Renal cortex interstitium (tissue), 11 donors: ENCODE measurements at regions not wholly inside any gene's neighbourhood (a gene's known extent, or its start where the extent isn't known, plus 50 kb on each side); places are given as distances from the start of the nearest gene placed in this dataset.
"Not testable (repeated sequence)": the region's sequence is repeated elsewhere in the genome, so short reads cannot be mapped to it uniquely, and the experiment has no call there.

ENCODE experiments used
- DNase-seq, 11 donors: peaks; one replicate each; pipeline ENCODE4 v3.0.0-alpha.2; 2013; ENCODE audit warnings: low read depth in 9 of 11, low spot score in 4 of 11; ENCODE audit errors: extremely low read depth in 1 of 11

DNA sequence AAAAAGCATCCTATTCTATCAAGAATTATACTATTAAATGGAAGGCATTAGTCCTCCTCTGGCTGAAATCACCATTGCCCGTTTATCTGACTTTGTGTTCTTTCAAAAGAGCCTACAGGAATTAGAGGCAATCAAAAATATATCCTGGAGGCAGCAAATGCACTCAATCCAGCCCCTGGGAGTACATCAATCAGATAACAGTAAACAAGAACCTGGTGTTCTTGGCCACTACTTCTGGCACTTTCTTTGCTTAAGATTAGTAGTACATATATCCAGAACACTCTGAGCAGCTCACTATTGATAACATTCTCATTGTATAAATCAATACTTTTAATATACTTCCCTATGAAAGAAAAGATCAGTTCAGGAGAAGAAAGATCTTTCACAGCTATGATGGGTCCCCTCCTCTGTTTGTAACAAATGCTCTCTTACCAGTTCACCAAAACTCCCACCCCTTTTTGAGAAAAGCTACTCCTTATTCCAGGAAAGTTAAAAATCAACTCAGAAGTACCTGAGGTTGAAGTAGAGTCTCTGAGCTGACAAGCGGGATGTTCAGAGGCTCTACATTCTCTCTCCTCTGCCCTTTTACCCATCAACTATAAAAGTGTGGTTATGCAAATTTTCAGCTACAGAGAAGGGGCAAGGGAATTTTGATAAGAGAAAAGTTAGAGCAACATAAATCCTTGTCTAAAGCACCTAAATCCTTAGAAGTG lies 176.0 kb downstream of the COX18 start:
- DNase-seq = peak in 1 of 11 donors; percentile 7

DNA sequence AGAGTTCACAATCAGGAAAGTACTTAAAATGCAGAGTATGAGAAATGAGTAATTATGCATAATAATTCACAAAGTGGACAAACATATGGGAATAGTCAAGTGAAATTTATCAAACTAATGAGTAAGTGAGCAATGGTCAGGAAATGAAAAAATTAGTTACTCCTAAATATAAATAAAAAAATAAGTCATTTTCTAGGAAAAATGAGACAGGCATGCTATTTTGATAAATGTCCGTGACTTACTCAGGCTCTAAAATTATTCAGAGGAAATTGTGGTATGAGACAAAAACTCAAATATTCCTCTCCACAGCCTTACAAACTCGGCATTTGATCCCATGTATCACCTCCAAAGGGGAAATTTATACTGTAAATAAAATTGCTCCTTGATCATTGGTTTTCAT lies 181.2 kb downstream of the COX18 start:
- no peak for DNase-seq

DNA sequence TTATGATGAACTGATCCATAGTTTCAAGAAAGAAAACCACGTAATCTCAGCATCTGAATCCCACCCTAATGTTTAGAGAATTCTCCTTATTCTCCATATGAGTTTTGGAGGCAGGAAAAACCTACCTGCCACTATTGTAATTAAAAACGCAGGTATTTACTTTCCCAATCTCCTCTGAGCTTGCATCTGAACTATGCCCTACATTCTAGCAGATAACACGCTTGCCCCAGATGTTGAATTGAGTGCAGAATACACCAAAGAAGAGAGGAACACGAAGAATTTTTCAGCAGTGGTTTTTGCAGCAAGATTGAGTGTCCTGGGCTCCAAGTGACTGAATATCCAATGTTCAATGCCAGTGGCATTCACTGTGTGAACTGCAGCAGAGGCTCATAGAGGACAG lies 182.4 kb downstream of the COX18 start:
- DNase-seq = no peak

DNA sequence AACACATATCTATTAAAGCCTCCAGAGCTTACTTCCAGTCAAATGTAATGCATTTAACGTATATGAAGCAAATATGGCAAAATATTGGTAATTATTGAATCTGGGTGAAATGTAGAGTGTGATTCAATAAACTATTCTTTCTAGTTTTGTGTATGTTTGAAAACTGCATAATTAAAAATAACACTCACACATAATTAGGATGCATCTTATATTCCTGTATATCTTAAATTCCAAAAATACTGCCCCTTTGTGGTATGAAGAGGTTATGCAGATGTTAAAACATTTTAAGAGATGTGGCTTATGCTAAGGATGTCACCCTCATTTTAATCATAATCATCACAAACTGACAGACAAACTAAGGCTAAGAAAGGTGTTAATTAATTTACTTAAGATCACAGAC lies 182.9 kb downstream of the COX18 start:
- no peak for DNase-seq

DNA sequence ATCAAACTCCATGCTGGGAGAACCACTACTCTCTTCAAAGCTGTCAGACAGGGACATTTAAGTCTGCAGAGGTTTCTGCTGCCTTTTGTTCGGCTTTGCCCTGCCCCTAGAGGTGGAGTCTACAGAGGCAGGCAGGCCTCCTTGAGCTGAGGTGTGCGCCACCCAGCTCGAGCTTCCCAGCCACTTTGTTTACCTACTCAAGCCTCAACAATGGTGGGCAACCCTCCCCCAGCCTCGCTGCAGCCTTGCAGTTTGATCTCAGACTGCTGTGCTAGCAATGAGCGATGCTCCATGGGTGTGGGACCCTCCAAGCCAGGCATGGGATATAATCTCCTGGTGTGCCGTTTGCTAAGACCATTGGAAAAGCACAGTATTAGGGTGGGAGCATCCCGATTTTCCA lies 185.3 kb downstream of the COX18 start:
- not testable (repeated sequence) for DNase-seq

DNA sequence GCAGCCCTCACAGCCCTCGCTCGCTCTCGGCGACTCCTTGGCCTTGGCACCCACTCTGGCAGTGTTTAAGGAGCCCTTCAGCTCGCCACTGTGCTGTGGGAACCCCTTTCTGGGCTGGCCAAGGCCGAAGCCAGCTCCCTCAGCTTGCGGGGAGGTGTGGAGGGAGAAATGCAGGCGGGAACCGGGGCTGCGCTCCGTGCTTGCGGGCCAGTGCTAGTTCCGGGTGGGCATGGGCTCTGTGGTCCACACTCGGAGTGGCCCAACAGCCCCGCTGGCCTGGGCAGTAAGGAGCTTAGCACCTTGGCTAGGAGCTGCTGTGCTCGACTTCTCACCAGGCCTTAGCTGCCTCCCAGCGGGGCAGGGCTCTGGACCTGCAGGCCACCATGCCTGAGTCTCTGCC lies 192.6 kb downstream of the COX18 start:
- no peak for DNase-seq

DNA sequence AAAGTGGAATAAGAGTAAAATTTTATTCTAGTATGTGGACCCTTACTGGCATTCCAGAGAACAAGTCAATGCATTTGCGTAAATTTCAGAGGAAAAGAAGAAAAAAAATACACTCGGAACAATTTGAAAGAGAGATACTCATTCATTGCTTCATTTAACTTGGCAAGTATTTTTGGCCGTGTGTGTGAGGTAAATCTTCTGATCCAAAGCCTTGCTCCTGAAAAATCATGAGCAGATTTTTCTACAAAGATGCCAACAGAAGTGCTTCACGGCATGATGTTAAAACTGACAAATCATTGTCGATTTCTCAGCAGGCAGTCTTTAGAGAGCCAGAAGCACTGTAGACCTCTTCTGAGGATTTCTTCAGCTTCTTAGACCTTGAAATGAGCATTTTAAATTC lies 194.0 kb downstream of the COX18 start:
- no peak for DNase-seq

DNA sequence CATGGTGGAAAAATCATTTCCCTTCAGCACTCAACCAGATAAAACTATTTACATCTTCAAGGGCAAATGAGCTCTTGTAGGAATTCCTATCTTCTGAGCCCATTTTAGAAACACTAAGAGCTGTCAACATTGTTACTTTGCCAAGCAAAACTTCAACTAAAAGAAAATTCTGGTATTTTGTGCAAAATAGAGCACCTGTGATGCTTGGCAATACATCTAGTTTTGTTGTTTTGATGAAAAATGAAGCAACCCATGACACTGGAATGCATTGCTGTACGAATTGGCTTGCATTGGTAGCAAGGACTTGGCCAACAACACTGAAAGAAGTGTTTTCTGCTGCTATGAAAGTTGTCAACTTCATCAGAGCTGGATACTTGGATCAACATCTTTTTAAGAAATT lies 194.4 kb downstream of the COX18 start:
- no peak for DNase-seq

DNA sequence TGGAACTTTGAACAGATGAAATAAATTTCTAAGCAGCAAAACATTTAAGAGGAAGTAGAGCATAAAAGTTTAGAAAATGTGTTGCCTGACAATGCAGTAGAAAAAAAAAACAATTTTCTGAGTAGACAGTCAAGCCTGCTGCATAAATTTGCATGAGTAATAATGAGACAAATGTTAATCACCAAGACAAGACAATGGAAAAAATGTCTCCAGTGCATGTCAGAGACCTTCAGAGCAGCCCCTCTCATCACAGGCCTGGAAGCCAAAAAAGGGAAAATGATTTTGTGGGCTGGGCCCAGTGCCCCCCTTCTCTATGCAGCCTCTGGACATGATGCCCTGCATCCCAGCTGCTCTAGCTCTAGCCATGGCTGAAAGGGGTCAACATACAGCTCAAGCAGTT lies 204.6 kb downstream of the COX18 start:
- DNase-seq = no peak

DNA sequence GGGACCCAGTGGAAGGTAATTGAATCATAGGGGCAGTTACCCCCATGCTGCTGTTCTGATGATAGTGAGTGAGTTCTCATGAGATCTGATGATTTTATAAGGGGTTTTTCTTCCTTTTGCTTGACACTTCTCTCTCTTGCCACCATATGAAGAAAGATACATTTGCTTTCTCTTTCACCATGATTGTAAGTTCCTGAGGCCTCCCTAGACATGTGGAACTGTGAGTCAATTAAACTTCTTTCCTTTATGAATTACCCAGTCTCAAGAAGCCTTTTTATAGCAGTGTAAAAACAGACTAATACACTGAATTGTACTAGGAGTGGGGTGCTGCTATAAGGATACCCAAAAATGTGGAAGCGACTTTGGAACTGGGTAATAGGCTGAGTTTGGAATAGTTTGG lies 205.2 kb downstream of the COX18 start:
- DNase-seq = not testable (repeated sequence)

DNA sequence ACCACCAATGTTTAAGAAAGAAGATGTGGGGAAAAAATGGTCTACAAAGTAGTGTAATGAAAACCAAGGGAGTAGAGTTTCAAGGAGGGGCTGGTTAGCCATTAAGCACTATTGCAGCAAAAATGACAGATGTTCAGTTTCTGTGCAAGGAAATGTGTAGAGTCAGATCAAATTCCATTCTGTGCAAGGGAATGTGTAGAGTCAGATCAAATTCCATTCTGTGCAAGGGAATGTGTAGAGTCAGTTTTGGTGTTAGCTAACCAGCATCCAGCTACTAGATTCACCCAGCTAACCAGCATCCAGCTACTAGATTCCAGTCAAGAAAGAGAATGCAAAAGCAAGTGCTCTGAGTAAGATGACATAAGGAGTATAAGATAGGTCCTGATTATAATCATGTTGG lies 208.8 kb downstream of the COX18 start:
- no peak for DNase-seq

DNA sequence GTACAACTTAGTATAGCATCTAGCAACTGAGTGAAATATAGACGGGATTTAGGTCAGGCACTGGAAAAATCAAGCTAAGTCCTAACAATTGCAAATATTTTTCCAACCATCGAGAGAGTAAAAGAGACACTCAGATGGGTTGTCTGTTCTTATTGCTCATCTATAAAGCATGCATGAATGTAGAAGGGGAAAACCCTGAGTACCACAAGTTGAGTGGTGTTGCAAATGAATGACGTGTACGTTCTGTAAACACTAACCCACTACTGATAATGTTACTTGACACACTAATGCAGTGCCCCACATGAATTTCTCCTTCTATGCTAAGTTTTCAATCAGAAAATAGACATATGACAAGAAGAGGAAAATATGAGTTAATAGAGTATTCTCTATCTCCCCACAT lies 211.2 kb downstream of the COX18 start:
- no peak for DNase-seq

DNA sequence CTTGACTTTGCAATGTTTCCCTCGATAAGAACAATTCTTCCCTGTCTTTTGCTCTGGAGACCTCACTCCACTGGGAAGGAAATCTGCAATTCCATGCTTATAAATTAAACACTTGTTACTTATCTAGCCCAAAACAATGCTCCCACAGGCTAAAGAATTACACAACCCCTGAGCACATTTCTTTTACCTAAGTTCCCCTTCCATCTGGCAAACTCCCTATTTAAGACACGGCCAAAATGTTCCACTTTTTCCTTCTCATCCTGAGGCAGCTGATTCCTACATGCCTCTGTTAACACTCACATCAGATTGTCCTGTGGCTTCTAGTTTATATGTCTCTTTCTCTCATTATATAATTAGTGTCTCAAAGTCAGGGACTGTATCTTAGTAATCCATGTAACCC lies 211.7 kb downstream of the COX18 start:
- no peak for DNase-seq

DNA sequence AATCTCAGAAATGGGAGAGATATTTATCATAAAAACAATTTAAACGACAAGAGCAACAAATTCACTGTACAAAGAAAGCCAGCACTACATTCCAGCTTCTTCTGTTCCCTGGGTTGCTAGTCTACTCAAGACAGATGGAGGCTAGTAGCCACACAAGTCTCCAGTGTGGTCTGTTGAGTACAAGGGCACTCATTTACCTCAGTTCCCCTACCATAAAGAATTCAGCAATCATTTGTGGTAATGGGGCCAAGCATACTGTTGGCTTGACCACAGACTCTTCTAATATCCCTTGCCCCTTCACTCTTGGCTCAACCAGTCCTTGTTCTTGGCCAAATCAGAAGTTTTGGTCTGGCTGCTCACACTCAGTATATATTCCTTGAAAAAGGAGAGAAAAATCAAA lies 212.3 kb downstream of the COX18 start:
- DNase-seq = no peak

DNA sequence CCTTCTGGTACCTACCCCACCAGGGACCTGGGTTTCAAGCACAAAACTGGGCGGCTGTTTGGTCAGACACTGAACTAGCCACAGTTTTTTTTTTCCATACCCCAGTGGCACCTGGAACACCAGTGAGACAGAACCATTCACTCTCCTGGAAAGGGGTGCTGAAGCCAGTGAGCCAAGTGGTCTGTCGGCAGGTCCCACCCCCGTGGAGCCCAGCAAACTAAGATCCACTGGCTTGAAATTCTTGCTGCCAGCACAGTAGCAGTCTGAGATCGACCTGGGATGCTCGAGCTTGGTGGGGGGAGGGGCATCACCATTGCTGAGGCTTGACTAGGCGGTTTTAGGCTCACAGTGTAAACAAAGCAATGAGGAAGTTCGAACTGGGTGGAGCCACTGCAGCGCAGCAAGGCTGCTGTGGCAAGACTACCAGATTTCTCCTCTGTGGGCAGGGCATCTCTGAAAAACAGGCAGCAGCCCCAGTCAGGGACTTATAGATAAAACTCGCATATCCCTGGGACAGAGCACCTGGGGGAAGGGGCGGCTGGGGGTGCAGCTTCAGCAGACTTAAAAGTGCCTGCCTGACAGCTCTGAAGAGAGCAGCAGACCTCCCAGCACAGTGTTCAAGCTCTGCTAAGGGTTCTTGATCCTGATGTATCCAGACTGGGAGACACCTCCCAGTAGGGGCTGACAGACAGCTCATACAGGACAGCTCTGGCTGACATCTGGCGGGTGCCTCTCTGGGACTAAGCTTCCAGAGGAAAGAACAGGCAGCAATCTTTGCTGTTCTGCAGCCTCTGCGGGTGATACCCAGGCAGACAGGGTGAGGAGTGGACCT lies 223.0 kb downstream of the COX18 start:
- no peak for DNase-seq

DNA sequence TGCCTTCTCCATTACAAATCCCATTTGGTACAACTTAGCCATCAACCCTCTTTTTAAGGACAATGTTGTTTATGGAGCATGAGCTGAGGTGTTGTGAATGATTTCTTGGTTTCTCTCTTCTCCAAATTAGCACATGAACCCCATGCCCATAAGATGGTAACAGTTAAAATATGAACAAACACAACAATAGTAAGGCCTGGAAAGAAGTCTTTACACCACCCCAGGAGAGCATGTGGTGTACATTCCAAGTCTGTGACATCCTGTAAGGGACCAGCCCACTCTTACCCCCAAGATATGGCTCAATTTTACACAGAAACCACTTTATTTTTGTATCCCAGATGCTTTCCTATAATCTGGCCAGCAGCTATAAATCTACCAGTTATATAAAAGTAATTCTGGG lies 226.1 kb downstream of the COX18 start:
- no peak for DNase-seq

DNA sequence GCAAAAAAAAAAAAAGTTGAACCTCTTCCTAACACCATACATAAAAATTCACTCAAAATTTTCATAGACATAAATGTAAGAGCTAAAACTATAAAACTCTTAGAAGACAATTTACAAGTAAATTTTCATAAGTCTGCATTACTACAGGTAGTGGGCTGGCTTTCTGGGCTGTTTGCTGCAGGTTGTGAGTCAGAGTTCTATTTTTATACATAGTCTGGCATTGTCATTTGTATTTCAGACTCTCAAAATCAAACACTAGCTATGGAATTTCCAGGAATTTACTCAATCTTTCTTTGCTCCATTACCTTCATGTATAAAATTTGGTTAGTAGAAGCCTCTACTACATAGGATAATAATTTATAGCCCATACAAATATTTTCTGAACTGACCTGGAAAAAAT lies 227.2 kb downstream of the COX18 start:
- DNase-seq = no peak

DNA sequence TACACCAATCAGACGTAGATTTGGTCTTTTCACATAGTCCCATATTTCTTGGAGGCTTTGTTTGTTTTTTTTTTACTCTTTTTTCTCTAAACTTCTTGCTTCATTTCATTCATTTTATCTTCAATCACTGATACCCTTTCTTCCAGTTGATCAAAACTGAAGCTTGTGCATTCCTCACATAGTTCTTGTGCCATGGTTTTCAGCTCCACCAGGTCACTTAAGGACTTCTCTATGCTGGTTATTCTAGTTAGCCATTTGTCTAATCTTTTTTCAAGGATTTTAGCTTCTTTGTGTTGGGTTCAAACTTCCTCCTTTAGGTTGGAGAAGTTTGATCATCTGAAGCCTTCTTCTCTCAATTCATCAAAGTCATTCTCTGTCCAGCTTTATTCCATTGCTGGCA lies 229.3 kb downstream of the COX18 start:
- DNase-seq = not testable (repeated sequence)

DNA sequence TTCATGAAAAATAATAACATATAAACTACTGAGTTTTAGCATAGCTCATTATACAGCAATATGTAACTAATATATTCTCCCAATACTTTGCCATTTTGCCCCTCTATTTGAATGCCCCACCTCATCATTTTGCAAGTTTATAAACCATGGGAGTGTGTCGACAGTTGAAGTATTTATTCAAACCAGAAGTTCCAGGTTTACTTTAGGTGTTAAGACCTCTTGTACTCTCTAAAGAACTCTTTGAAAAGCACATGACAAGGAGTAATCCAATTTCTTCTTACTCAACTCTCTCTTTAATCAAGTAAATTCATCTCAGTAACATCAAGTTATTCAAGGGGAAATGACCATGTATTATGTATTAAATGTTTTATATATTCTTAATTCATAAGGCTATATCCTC lies 240.7 kb downstream of the COX18 start:
- no peak for DNase-seq

DNA sequence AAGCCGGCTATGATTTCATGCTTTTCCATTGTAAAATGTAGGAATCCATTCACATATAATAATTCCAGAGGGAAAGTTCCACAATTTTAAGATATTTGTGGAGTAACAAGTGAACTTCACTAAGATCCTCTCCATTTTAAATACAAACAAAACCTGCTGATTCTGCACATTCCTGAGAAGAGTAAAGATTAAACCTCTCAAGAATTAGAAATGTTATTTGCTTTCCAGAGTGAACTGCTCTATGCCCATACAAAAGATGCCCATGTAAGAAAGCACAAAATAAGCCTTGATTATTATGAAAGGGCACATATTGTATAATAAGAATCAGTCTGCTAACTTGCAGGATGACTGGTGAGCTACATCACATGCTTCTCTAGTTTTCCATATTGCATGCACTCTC lies 241.5 kb downstream of the COX18 start:
- DNase-seq = no peak

DNA sequence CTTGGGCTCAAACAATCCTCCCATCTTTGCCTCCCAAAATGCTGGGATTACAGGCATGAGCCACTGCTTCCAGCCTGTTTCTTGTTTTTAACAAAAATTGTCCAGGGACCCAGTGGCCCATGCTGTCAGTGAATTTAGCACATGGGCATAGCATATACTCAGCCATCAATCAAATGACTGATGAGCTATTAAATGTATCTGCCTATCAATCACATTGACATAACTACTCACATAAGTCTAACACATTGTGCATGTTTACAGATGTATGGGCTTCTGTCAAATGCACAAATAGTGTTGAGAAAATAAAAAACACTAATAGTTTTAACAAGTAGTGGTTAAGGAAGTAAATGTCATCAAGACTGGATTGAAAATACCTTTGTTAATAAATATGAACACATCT lies 249.4 kb downstream of the COX18 start:
- no peak for DNase-seq
